OCI-M1 (cell line): ENCODE measurements at regions not wholly inside any gene's neighbourhood (a gene's known extent, or its start where the extent isn't known, plus 50 kb on each side); places are given as distances from the start of the nearest gene placed in this dataset.

Experiments used
- DNase-seq: peaks from one replicate; lab custom pipeline; 2025; lab: John Stamatoyannopoulos, UW

- DNase-seq = peak; percentile 60
Observed at GRCh38 chr18:41371156-41372045, 583.6 kb upstream of the PIK3C3 start.

DNA sequence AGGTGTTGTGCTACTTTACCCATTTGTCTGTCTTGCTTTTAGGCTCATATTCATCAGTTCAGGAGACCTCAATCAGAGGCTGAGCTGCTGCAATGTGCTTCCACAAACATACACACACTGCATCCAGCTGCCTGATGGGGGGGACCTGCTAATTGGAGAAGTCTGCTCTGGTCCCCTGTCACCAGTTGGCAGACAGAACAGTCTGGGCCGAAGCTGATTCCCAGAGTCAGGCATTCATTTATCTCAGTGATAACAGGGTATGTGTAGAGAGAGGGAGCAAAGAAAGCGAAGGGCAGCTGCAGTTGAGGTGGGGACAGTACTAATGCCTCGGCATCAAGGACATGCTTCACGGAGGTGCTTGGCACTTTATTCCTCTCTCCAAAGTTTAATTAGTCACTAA, 584.3 kb upstream of the PIK3C3 start:
- peak; percentile 5 for DNase-seq

DNA sequence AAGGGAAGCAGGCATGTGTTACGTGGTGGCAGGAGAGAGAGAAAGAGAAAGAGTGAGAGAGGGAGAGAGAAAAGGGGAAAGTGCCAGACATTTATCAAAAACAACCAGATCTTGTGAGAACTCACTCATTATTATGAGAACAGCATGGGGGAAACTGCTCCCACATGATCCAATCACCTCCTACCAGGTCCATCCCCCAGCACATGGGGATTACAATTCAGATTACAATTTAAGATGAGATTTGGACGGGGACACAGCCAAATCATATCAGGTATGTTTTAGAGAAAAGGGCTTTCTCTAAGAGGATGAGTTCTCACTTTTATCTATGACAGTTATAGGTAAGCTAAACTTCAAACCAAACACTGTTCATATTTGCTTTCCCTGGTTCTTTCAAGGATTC, 597.3 kb upstream of the PIK3C3 start:
- DNase-seq = no peak

- no peak for DNase-seq
Observed at GRCh38 chr18:41353777-41354528, 601.1 kb upstream of the PIK3C3 start.

- no peak for DNase-seq
Observed at GRCh38 chr18:41351430-41351829, 603.6 kb upstream of the PIK3C3 start.

GRCh38 chr18:41347057-41347456, 608.0 kb upstream of the PIK3C3 start:
- DNase-seq = no peak

DNA sequence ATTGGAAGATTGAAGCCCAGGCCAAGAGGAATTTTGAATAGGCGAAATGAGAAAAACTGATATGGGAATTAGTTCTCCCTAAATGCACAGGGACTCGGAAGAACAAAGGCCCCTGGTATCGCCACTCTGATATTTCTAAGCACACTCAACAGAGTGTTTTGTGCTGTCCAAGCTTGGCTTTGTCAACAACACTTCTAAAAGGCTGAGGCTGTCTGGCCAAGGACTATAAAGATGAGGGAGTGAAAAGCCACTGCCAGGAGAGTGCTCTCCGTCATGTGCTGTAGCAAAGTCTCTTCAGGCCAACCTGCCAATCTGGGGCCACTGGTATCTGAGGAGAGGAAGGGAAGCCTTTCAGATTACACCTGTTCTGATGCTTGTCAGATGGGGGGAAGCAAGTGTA, 611.2 kb upstream of the PIK3C3 start:
- no peak for DNase-seq

GRCh38 chr18:41338341-41338740, 616.7 kb upstream of the PIK3C3 start:
- no peak for DNase-seq

GRCh38 chr18:41331661-41332060, 623.4 kb upstream of the PIK3C3 start:
- no peak for DNase-seq

GRCh38 chr18:41326311-41326710, 628.7 kb upstream of the PIK3C3 start:
- no peak for DNase-seq

DNA sequence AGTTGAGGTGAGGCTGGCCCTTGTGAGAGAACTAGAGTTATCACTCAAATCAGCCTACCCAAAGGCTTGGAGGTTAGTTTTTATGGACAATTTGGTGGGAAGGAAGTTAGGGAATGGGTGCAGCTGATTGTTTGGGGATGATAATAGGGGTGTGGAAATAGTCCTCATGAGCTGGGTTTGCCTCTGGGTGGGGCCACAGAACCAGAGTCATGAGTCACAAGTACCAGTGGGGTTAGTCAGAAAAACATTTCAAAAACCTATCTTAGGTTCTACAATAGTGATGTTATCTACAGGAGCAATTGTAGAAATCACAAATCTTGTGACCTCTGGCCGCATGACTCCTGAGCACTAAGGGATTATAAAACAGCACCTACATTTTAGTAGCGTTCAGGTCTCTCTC, 630.1 kb upstream of the PIK3C3 start:
- no peak for DNase-seq

DNA sequence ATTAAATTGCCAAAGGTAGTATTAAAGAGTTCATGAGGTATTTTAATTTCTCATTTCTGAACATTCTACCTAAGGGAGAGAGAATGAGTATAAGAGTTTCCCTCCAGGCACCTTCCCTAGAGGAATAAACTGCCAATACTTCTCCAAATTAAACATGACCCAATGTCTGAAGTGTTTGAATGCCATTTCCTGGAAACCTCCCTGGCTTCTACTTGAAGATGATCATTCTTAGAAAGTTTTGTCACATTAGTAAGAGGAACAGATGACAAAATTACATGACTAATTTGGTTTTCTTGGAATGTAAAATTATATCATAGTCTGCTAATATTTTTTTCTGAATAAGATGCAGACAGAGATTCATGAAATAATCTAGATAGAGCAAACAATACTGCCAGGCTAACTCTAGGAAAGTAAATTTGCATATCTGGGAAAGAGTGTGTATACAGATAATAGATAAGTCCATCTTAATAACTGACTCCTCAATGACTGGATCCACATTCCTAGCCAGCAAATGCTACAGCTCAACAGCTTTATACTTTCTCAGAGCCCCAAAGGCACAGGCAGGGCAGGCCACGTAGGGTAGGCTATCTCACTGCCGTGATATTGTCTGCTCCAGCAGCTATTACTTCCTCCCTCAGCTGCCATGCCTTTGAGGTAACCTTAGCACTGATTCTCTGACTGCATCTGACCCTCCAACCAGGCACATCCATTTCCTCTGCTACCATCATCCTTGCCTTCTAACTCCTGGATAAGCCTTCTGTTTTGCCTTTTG, 630.8 kb upstream of the PIK3C3 start:
- DNase-seq = peak; percentile 8

GRCh38 chr18:41323044-41323443, 632.0 kb upstream of the PIK3C3 start:
- DNase-seq = peak; percentile 5

DNA sequence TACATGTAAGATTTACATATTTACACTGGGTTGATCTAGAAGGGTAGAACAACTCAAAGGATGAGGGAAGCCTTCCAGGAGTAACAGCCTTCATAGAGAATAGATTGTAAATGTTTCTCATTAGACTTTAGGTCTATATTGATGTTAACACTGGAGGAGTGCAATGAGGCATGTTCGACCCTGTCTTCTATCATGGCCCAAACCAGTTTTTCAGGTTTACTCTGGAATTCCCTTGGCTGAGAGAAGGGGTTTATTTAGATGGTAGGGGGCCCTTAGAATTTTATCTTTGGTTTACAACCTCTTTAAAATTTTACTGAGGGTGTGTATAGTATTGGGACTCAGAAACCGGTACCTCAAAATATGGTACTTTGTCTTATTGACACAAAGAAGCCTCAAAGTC, 634.9 kb upstream of the PIK3C3 start:
- DNase-seq = no peak

DNA sequence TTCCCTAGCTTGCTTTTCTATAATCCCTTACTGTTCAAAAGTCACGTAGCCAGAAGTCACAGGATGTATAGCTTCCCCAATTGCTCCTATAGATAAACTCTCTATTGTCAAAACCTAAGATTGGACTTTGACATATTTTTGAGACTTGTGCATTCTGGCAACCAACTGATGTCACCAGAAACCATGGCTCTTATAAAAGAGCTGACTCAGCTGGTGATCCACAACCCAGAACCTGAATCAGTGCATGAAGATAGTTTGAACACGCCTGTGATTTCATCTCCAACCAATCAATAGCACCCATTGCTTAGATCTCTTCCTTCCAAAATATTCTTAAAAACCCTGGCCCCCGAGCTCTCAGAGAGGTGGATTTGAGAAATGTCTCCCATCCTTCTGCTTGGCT, 639.9 kb upstream of the PIK3C3 start:
- DNase-seq = no peak

GRCh38 chr18:41311571-41312547, 643.2 kb upstream of the PIK3C3 start:
- no peak for DNase-seq

GRCh38 chr18:41297740-41298139, 657.3 kb upstream of the PIK3C3 start:
- DNase-seq = no peak

DNA sequence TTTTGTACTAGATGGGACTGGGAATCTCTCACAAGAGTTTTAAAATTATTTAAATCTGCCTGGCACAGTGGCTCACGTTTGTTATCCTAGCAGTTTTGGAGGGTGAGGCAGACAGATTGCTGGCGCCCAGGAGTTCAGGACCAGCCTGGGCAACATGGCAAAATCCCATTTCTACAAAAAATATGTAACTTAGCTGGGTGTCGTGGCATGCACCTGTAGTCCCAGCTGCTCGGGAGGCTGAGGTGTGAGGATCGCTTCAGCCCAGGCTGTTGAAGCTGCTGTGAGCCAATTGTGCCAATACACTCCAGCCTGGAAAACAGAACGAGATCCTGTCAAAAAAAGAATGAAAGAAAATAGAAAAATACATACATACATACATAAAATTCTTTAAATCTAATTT, 685.7 kb upstream of the PIK3C3 start:
- DNase-seq = no peak

GRCh38 chr18:41268271-41268670, 686.8 kb upstream of the PIK3C3 start:
- DNase-seq = no peak

DNA sequence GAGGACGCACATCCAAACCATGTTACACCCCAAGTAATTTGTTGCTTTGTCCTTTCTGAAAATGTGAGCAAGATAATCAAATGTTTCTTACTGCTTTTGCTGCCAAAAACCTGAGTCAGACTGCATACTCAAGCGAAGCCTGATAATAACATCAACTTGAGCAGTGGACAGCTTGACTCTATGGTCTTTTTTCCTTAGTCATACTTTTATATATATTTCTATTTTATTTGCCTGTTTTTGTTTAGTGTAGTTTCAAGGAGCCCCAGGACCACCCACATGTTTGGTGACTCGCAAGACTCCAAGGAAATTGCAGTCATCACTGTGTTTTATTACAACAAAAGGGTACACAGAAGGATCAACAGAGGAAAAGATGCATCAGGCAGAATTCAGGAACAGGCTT, 688.4 kb upstream of the PIK3C3 start:
- no peak for DNase-seq

DNA sequence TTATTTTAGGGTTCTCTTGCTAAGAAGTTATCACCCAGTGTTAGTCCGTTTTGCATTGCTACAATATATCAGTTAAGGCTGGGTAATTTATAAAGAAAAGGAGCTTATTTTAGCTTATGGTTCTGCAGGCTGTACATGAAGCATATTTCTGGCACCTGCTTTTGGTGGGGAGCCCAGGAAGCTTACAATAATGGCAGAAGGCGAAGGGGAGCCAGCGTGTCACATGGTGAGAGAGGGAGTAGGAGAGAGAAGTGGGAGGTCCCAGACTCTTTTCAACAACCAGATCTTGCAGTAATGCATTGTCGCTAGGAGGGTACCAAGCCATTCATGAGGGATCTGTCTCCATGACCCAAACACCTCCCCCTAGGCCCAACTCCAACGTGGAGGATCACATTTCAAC, 688.8 kb upstream of the PIK3C3 start:
- no peak for DNase-seq
